Colon (tissue), 2 donors: ENCODE measurements at regions not wholly inside any gene's neighbourhood (a gene's known extent, or its start where the extent isn't known, plus 50 kb on each side); places are given as distances from the start of the nearest gene placed in this dataset.
"Not testable (repeated sequence)": the region's sequence is repeated elsewhere in the genome, so short reads cannot be mapped to it uniquely, and the experiment has no call there.

Source experiments
- FAIRE-seq: peaks from 2 replicates; lab custom pipeline; 2012; peaks lifted over from hg19 to GRCh38; lab: Jason Lieb, UNC
- donor health status: control.
- donor health status: control.

GRCh38 chr13:47705185-47705584 lies 295.9 kb downstream of the SUCLA2 start:
- FAIRE-seq, result no peak

GRCh38 chr13:47696674-47697073 lies 304.4 kb downstream of the SUCLA2 start:
- no peak for FAIRE-seq

GRCh38 chr13:47687577-47687976 lies 313.5 kb downstream of the SUCLA2 start:
- FAIRE-seq, result no peak

GRCh38 chr13:47685156-47685555 lies 315.9 kb downstream of the SUCLA2 start:
- FAIRE-seq, result not testable (repeated sequence)

GRCh38 chr13:47680748-47681147 lies 320.3 kb downstream of the SUCLA2 start:
- FAIRE-seq, result no peak

GRCh38 chr13:47679401-47679800 lies 321.7 kb downstream of the SUCLA2 start:
- FAIRE-seq, result no peak

- FAIRE-seq, result no peak
These were observed 322.7 kb downstream of the SUCLA2 start for GRCh38 chr13:47678201-47678968.

GRCh38 chr13:47675871-47676270 lies 325.2 kb downstream of the SUCLA2 start:
- FAIRE-seq, result no peak

GRCh38 chr13:47673009-47673850 lies 327.8 kb downstream of the SUCLA2 start:
- no peak for FAIRE-seq

GRCh38 chr13:47672245-47673008 lies 328.6 kb downstream of the SUCLA2 start:
- FAIRE-seq, result no peak

- no peak for FAIRE-seq
These were observed 329.3 kb downstream of the SUCLA2 start for GRCh38 chr13:47671776-47672175.

- FAIRE-seq, result no peak
These were observed 336.0 kb downstream of the SUCLA2 start for GRCh38 chr13:47665043-47665442.

- FAIRE-seq, result no peak
These were observed 340.0 kb downstream of the SUCLA2 start for GRCh38 chr13:47661076-47661475.

- no peak for FAIRE-seq
These were observed 344.4 kb downstream of the SUCLA2 start for GRCh38 chr13:47656651-47657050.

- no peak for FAIRE-seq
These were observed 350.9 kb downstream of the SUCLA2 start for GRCh38 chr13:47650209-47650608.

- no peak for FAIRE-seq
These were observed 354.1 kb downstream of the SUCLA2 start for GRCh38 chr13:47647001-47647400.

GRCh38 chr13:47646298-47646697 lies 354.8 kb downstream of the SUCLA2 start:
- no peak for FAIRE-seq

- no peak for FAIRE-seq
These were observed 361.2 kb downstream of the SUCLA2 start for GRCh38 chr13:47639738-47640447.

- no peak for FAIRE-seq
These were observed 362.4 kb downstream of the SUCLA2 start for GRCh38 chr13:47638627-47639026.

GRCh38 chr13:47632311-47632710 lies 368.8 kb downstream of the SUCLA2 start:
- FAIRE-seq, result no peak

GRCh38 chr13:47628666-47629065 lies 372.4 kb downstream of the SUCLA2 start:
- FAIRE-seq, result no peak

GRCh38 chr13:47623862-47624261 lies 377.2 kb downstream of the SUCLA2 start:
- no peak for FAIRE-seq
